Neutrophil (primary cell): ENCODE measurements at regions not wholly inside any gene's neighbourhood (a gene's known extent, or its start where the extent isn't known, plus 50 kb on each side); places are given as distances from the start of the nearest gene placed in this dataset.

Experiments
- H3K27ac ChIP-seq: fragments of 200-600 bp; sonication (generic); 2 replicates; pipeline ENCODE4 v1.5.1; 2016; ENCODE audit warnings: mild to moderate bottlenecking, moderate library complexity
- H3K27me3 ChIP-seq: fragments of 200-600 bp; sonication (generic); 2 replicates; pipeline ENCODE4 v1.6.0; 2016; ENCODE audit warnings: mild to moderate bottlenecking
- H3K36me3 ChIP-seq: fragments of 200-600 bp; sonication (generic); 2 replicates; pipeline ENCODE4 v1.5.1; 2017
- H3K4me1 ChIP-seq, 2 experiments: fragments of 200-600 bp in 1 of 2; sonication (generic) in 1 of 2; 1 replicate in 1 of 2; 2 replicates in 1 of 2; pipeline versions ENCODE4 v1.5.1 to v1.6.1; 2013 to 2016; ENCODE audit warnings: low read depth in 1 of 2, low read length in 1 of 2, mild to moderate bottlenecking in 1 of 2, moderate library complexity in 1 of 2; ENCODE audit not compliant: control insufficient read depth in 1 of 2, insufficient read depth in 1 of 2
- H3K4me3 ChIP-seq, 2 experiments: fragments of 200-600 bp in 1 of 2; sonication (generic) in 1 of 2; 1 replicate in 1 of 2; 2 replicates in 1 of 2; pipeline ENCODE4 v1.5.1; 2013 to 2016; ENCODE audit warnings: low read depth in 1 of 2, low read length in 1 of 2, mild to moderate bottlenecking in 1 of 2, moderate library complexity in 1 of 2
- H3K9me3 ChIP-seq: fragments of 200-600 bp; sonication (generic); 2 replicates; pipeline ENCODE4 v1.5.1; 2016
- CTCF ChIP-seq: fragments of 200-600 bp; sonication (generic); IDR thresholded peaks from 2 replicates; pipeline ENCODE4 v1.5.1; 2016; ENCODE audit warnings: antibody characterized with exemption

GRCh38 chr9:88800329-88800682, 191.0 kb upstream of the S1PR3 start:
- Histone ChIP-seq H3K27me3 (peaks cover 37% of the 10 kb centered on the region), H3K9me3 (no peaks in the 10 kb centered on the region), H3K4me3 (no peak overlapping the region), H3K4me1 (no peaks in the 10 kb centered on the region), H3K27ac (no peak overlapping the region), H3K36me3 (no peaks in the 10 kb centered on the region)
- TF ChIP-seq CTCF, result no peak

GRCh38 chr9:88801214-88801796, 190.0 kb upstream of the S1PR3 start:
- peaks cover 40% of the 10 kb centered on the region for H3K27me3 ChIP-seq
- H3K4me1 ChIP-seq, result no peaks in the 10 kb centered on the region
- H3K4me3 ChIP-seq, result no peak overlapping the region
- TF ChIP-seq CTCF, result no peak
- no peaks in the 10 kb centered on the region for H3K36me3 ChIP-seq
- no peaks in the 10 kb centered on the region for H3K9me3 ChIP-seq
- no peak overlapping the region for H3K27ac ChIP-seq

- Histone ChIP-seq H3K9me3 (no peaks in the 10 kb centered on the region), H3K27ac (no peak overlapping the region), H3K27me3 (peaks cover 45% of the 10 kb centered on the region), H3K4me1 (no peaks in the 10 kb centered on the region), H3K36me3 (no peaks in the 10 kb centered on the region), H3K4me3 (no peak overlapping the region)
- no peak for TF ChIP-seq CTCF
These were observed 188.7 kb upstream of the S1PR3 start for GRCh38 chr9:88802533-88802932.

GRCh38 chr9:88803546-88804253, 187.6 kb upstream of the S1PR3 start:
- H3K27ac ChIP-seq, result no peak overlapping the region
- H3K36me3 ChIP-seq, result no peaks in the 10 kb centered on the region

GRCh38 chr9:88804254-88804596, 187.0 kb upstream of the S1PR3 start:
- no peaks in the 10 kb centered on the region for H3K36me3 ChIP-seq

More at GRCh38 chr9:88803546-88804253, 187.6 kb upstream of the S1PR3 start:
- peaks cover 0 to 9% of the 10 kb centered on the region in 2 experiments for H3K4me1 ChIP-seq
- H3K27me3 ChIP-seq, result peaks cover 45% of the 10 kb centered on the region
- no peak overlapping the region for H3K4me3 ChIP-seq
- H3K9me3 ChIP-seq, result no peaks in the 10 kb centered on the region
- TF ChIP-seq CTCF, result no peak

More at GRCh38 chr9:88804254-88804596, 187.0 kb upstream of the S1PR3 start:
- TF ChIP-seq CTCF, result no peak
- Histone ChIP-seq H3K4me3 (no peak overlapping the region), H3K4me1 (peaks cover 0 to 9% of the 10 kb centered on the region in 2 experiments), H3K27me3 (peaks cover 45% of the 10 kb centered on the region), H3K9me3 (no peaks in the 10 kb centered on the region), H3K27ac (no peak overlapping the region)
